ENCODE measurements at regions not wholly inside any gene's neighbourhood (a gene's known extent, or its start where the extent isn't known, plus 50 kb on each side); places are given as distances from the start of the nearest gene placed in this dataset.

DNA sequence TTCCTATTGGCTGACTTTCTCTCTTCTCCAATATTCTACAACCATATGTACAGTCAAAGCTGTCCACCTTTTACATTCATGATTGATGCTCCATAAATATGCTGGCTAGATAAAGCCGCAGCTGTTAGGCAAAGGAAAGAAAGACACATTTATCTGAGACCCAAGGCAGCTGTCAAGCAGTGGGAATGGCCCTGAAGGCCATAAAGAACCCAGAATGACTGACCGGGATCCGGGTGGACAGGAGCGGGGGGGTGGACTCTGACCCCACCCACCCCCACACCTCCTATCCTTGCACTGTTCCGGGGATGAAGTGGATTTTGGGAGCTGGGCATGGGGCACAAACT, 116.4 kb downstream of the RTP5 start:
- Histone ChIP-seq H3K4me3 (no peak overlapping the region), H3K27ac (no peak overlapping the region), H3K27me3 (no peaks in the 10 kb centered on the region), H3K4me1 (no peaks in the 10 kb centered on the region), H3K9me3 (no peaks in the 10 kb centered on the region), H3K36me3 (no peaks in the 10 kb centered on the region)
- intact Hi-C loops (cut with DNase I; ENCODE audit: low total_unique reads): no loop called here
- TF ChIP-seq, protein P1, sequence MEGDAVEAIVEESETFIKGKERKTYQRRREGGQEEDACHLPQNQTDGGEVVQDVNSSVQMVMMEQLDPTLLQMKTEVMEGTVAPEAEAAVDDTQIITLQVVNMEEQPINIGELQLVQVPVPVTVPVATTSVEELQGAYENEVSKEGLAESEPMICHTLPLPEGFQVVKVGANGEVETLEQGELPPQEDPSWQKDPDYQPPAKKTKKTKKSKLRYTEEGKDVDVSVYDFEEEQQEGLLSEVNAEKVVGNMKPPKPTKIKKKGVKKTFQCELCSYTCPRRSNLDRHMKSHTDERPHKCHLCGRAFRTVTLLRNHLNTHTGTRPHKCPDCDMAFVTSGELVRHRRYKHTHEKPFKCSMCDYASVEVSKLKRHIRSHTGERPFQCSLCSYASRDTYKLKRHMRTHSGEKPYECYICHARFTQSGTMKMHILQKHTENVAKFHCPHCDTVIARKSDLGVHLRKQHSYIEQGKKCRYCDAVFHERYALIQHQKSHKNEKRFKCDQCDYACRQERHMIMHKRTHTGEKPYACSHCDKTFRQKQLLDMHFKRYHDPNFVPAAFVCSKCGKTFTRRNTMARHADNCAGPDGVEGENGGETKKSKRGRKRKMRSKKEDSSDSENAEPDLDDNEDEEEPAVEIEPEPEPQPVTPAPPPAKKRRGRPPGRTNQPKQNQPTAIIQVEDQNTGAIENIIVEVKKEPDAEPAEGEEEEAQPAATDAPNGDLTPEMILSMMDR (IDR thresholded peaks at IDR 0.05): no peak
- DNase-seq: no peak

DNA sequence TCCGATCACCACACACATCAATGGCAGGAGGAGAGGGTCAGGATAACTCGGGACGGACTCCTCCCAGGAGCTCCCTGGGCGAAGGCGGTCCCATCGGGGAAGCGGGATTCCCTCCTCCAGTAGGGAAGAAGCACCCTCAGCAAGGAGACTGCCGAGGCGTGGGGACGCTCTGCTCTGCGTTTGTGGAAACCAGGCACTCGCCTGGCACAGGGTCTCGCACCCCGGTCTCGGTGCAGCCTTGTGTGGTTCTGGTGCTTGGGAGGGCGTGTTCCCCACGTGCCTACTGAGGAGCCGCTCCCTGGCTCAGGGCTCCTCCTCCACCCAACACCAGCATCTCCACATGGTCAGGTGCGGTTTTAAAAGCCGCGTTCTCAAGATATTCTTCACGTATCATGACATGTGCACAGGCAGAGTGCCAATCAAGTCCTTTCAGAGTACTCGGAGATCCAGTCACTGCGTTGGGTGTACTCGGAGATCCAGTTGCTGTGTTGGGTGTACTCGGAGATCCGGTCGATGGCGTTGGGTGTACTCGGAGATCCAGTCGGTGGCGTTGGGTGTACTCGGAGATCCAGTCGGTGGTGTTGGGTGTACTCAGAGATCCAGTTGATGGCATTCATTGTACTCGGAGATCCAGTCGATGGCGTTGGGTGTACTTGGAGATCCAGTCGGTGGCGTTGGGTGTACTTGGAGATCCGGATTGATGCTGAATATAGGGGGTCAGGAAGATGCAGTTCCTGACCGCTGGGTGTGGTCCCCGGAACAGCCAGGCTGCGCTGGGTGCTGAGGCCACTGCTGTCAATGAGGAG, 117.5 kb downstream of the RTP5 start:
- intact Hi-C loops (cut with DNase I; ENCODE audit: low total_unique reads): no loop called here
- Histone ChIP-seq H3K27me3 (no peaks in the 10 kb centered on the region), H3K9me3 (no peaks in the 10 kb centered on the region), H3K4me3 (no peak overlapping the region), H3K27ac (no peak overlapping the region), H3K4me1 (no peaks in the 10 kb centered on the region), H3K36me3 (no peaks in the 10 kb centered on the region)
- DNase-seq: peak in 1 of 2 donors; percentile 41
- TF ChIP-seq, protein P1 (IDR thresholded peaks at IDR 0.05): no peak

DNA sequence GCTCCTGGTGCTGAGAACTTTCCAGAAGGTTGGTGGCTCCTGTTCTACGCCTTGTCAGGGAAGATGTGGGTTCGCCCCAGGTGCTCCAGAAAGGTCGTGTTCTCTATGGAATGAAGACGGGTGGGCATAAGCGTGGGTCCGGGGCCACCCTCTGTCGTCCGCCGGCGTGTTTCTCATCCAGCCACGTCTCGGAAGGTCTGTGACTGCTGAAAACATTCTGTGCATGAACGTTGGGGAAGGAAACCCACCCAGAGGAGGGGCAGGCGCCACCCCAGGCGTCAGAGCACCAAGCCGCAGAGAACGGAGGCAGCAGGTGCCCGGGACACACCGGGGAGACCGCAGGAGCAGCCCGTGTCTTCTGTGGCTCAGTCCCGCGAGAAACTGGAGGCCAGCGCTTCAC, 118.2 kb downstream of the RTP5 start:
- TF ChIP-seq, protein P1 (IDR thresholded peaks at IDR 0.05): no peak
- Histone ChIP-seq H3K9me3 (no peaks in the 10 kb centered on the region), H3K4me3 (no peak overlapping the region), H3K27ac (no peak overlapping the region), H3K27me3 (no peaks in the 10 kb centered on the region), H3K36me3 (no peaks in the 10 kb centered on the region), H3K4me1 (no peaks in the 10 kb centered on the region)
- intact Hi-C loops (cut with DNase I; ENCODE audit: low total_unique reads): no loop called here
- peak in 1 of 2 donors; percentile 43 for DNase-seq

DNA sequence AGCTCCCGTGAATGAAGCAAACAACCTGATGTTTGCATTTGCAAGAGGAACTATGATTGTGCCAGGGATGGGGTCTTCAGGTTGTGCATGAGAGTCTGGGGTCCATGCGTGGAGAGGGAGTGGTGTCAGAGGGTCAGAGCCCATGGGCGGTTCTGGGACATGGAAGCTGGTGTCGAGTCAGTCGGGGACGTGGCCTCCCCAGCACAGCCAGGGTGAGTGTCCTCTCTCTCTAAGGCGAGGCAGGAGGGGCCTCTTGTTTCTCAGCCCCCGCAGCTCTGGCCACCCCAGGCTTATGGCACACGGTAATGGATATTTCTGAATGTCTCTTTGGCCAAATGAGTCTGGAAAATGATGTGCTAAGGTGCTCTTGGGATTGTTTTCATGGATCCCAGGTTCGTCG, 118.6 kb downstream of the RTP5 start:
- peak in 1 of 2 donors; percentile 42 for DNase-seq
- no peak overlapping the region for H3K27ac ChIP-seq
- H3K4me1 ChIP-seq: no peaks in the 10 kb centered on the region
- no peaks in the 10 kb centered on the region for H3K9me3 ChIP-seq
- intact Hi-C loops (cut with DNase I; ENCODE audit: low total_unique reads): no loop called here
- H3K27me3 ChIP-seq: no peaks in the 10 kb centered on the region
- H3K4me3 ChIP-seq: no peak overlapping the region
- H3K36me3 ChIP-seq: no peaks in the 10 kb centered on the region
- TF ChIP-seq, protein P1 (IDR thresholded peaks at IDR 0.05): no peak

DNA sequence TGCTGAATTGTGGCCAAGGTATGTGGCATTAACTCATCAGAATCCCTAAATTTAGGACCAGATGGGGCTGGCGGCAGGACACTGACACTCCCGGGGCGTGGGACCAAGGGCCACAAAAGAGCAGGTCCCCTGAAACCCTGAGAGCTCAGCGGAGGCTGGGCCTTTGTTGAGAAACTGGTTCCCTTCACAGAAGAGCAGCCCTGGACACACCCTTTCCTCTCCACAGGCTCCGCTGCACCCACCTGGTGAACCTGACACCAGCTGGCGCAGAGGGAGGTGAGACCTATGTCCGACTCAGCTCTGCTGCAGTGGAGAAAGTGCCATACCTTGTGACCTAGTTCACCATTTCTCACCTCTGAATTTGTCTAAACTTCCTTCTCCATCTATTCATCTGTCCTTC, 119.5 kb downstream of the RTP5 start:
- Histone ChIP-seq H3K27me3 (no peaks in the 10 kb centered on the region), H3K27ac (no peak overlapping the region), H3K4me1 (no peaks in the 10 kb centered on the region), H3K9me3 (no peaks in the 10 kb centered on the region), H3K4me3 (no peak overlapping the region), H3K36me3 (no peaks in the 10 kb centered on the region)
- TF ChIP-seq, protein P1 (IDR thresholded peaks at IDR 0.05): no peak
- intact Hi-C loops (cut with DNase I; ENCODE audit: low total_unique reads): no loop called here
- DNase-seq: no peak
